NCI-H82 treated with DMSO at 0.1 percent for 48 hours (cell line): ENCODE measurements at regions not wholly inside any gene's neighbourhood (a gene's known extent, or its start where the extent isn't known, plus 50 kb on each side); places are given as distances from the start of the nearest gene placed in this dataset.
"Not testable (repeated sequence)": the region's sequence is repeated elsewhere in the genome, so short reads cannot be mapped to it uniquely, and the experiment has no call there.

ENCODE experiments used
- DNase-seq: peaks from one replicate; lab custom pipeline; 2025; ENCODE audit not compliant: unreplicated experiment; lab: John Stamatoyannopoulos, UW

GRCh38 chr10:5268743-5269142 lies 72.1 kb downstream of the AKR1C4 start:
- DNase-seq: no peak

GRCh38 chr10:5269791-5270190 lies 73.2 kb downstream of the AKR1C4 start:
- DNase-seq: no peak

DNA sequence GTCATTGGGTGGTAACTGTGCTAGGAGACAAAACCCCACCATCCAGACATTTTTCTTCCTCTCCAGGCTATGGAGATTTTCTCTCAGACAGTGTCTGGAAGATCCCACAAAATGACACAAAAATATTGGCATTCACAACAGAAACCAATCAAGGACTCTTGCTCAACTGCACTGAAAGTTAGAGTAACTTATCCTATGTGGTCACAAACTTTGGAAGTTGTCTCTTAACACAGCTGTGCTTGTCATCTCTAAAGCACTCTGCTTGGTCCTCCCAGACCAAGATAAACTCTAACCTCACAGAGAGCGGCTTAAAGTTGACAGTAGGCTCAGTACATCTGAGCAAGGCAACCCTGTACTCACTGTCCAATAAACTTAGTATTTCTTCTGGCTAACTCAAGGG lies 74.9 kb downstream of the AKR1C4 start:
- DNase-seq: no peak

DNA sequence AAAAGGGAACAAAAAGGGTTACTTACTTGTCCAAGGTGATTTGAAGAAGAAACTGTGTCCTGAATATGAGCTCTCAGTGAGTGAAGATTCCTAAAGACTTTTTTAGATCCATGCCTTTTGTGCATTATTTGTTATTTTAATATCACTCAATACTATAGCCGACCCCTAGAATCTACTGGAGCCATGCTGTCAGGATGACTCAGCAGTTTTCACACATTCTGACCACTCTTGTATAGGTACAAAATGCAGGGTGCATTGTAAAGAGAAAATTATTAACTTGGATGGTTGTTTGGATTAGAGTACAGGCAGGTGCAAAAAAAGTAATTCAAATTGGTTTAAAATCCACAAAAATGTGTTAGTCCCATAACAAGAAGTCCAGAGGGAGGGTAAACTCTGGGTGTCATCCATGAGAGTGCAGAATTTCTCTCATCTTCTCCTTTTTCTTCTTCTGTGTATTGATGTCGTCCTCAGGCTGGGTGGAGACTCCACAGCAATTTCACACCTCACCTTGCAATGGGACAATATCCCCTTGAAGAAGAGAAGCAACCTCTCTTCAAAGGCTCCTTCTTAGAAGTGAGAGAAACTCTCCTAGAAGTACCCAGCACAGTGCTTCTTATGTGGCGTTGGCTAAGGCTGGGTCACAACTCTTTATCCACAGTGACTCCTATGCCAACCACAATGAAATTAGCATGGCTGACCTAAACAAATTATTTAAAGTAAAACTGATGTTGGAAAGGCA lies 75.6 kb downstream of the AKR1C4 start:
- DNase-seq: no peak

DNA sequence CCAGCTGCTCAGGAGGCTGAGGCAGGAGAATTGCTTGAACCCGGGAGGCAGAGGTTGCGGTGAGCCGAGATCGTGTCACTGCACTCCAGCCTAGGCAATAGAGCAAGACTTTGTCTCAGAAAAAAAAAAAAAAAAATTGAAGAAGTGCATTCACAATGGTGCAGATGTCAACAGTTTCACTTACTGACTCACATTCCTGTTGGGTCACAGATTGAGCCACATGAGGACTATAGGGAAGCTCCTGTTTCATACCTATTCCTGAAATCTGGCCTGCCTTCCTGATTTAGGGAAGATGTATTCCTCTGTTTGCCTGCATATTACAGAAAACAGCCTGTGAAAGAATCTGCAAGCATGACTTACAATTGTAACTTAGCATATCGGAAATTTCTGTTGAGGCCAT lies 78.2 kb downstream of the AKR1C4 start:
- DNase-seq: no peak

DNA sequence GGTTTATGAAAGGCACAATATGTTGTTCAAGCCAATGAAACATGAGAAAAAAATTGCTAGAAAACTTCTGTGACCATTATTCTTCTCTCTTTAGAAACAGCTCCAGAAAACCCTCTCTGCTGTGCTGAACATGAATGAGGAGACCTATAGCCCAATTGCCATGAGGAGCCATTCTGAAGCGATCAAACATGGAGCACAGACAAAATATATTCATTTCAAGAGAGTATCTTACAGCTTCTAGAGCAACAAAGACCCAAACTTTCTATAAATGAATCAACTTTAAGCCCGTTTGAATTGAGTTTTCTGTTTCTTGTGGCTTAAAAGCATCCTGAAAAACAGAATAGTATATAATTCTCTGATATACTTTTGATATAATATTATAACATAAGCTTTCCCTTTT lies 83.4 kb upstream of the UCN3 start:
- no peak for DNase-seq

GRCh38 chr10:5282137-5282536 lies 82.6 kb upstream of the UCN3 start:
- no peak for DNase-seq

DNA sequence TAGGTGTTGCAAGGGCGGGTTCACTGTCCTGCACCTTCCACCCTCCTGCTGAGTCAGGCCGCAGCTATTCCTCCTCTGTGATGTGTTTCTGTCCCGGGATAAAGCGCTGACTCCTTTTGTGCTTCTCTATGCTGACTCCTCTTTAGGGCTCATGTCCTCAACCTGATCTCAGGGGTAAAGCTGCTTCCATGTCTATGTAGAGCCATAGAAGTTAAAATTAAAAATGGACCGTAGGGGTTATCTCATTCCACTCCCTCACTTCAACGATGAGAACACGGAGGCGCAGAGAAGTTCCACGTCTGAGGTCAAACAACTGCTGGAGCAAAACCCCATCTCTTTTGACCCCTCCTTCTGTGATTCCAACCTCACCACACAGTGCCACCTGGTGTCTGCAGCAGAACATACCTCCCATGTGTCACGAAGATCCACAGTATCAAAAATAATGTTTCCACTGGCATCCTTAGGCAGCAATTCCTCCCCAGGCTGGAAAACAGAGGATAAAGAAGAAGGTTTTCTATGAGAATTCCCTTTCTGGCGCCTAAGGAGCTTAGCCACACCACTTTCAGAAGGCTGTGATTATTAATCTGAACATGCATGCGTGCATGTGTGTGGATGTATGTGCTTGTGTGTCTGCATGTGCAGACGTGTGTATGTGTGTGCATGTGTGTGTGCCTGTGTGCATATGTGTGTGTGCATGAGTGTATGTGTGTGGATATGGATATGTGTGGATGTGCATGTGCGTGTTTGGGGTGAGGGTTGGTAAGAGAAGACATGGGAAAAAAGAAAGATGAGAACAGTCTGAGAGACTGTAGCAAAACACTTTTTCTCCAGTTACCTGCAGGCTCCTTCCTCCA lies 81.2 kb upstream of the UCN3 start:
- DNase-seq: no peak

- no peak for DNase-seq
These were observed 80.3 kb upstream of the UCN3 start for GRCh38 chr10:5284311-5285057.

DNA sequence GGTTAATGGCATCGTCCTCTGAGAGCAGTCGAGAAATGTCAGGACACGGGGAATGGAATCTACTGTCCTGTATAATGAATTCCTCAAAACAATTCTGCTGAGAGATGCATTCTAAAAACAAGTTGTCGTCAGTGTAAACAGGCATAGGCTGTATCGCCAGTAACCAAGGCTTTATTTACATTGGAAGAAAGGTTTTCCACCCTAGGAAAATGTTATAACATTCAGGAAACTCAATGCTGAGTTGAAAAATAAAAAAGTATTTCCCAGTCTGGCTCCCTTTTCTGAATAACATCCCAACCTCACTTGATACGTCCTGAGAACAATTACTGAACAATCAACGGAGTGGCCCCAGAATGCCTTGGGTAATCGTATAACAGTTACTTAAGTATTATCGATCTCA lies 79.6 kb upstream of the UCN3 start:
- no peak for DNase-seq

DNA sequence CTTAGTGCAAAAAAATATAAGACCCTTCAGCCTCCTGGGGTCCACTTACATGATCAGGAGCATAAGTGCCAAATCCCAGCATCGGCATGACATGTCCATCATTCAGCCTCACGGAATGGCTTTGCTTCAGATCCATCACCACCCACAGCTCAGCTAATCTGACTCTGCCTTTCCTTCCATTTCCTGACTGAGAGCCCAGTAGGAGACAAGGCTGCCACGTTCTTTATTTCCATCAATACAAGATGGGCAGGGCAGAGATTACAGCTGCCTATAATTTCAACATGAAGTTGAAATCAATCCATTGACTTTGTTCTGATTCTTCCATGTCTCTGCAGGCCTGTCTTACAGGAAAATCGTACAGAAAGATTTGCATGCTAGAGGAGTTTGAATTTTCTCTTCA lies 76.4 kb upstream of the UCN3 start:
- no peak for DNase-seq

DNA sequence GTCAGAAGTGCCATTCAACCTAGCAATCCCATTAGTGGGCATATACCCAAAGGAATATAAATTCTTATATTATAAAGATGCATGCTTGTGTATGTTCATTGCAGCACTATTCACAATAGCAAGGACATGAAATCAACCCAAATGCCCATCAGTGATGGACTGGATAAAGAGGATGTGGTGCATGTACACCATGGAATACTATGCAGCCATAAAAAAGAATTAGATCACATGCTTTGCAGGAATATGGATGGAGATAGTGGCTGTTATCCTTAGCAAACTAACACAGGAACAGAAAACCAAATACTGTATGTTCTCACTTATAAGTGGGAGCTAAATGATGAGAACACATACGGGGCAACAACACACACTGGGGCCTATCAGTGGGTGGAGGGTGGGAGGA lies 75.5 kb upstream of the UCN3 start:
- DNase-seq: not testable (repeated sequence)

- DNase-seq: no peak
These were observed 73.1 kb upstream of the UCN3 start for GRCh38 chr10:5291501-5292195.

DNA sequence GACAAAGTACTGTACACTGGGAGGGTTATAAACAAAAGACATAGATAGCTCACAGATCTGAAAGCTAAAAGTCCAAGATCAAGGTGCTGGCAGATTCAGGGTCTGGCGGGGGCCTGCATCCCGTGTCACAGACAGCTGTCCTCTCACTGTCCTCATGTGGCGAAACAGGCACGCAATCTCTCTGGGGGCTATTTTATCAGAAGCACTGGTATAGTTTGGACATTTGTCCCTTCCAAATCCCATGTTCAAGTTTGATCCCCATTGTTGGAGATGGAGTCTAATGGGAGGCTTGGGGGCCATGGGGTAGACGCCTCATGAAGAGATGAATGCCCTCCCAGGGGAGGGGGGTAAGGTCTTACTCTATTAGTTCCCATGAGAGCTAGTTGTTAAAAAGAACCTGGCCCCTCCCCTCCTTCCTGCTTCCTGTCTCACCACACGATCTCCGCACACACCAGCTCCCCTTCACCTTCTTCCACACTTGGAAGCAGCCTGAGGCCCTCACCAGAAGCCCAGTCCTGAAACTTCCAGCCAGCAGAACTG lies 72.5 kb upstream of the UCN3 start:
- DNase-seq: no peak

DNA sequence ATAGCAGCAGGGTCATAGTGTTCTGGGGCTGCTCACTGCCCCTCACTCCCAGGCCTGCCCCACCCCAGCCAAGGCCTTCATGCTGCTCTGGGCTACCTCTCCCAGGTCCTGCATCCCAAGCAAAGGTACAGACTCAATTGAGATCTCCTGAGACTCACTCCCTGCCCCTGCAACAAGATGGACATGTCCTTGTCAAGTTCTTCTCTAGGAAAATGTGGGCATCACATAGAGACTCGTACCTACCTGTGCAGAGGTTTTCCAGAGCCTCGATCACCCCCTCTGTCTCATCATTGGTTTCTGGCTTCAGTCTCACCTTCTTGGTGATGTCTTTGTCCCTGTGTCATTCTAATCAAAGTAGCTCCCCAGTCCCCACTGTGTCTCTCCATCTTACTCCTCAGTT lies 71.8 kb upstream of the UCN3 start:
- not testable (repeated sequence) for DNase-seq

DNA sequence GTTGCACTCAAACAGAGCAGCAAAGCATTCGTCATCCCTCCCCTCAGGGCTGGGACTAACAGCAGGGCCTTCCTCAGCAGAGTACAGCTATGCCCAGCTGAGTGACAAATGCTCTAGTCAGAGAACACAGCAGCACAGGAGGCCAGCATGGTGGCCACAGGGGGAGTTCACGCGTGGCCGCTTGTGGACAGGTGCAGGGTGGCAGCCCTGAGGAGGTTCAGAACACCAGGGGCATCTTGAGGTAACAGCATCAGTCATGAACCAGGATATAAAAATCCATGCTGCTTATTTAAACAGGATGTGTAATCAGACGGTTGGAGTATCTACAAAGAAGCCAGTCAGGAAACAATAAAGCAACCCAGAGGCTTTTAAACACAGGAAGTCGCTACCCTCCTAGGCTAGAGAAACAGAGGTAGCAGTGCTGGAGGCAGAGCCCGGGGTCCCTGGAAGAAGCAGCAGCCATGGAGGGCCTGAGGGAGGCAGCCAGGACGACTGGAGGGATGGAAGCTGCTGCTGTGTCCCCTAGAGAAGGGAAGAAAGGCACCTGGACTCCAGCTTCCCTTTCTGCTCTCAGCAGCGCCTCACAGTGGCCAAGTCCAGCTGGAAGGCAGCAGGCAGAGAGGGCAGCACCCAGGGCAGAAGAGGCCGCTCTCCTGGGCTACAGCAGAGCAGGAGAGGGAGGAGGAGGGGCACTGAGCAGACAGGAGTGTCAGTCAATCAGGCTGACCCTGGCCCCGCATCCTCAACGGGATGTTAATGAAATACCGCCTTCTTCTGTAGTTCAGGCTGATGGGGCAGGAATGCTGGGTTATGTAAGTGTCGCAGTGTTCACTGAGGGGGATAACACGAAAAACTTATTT lies 70.8 kb upstream of the UCN3 start:
- DNase-seq: peak; percentile 0

GRCh38 chr10:5297466-5297865 lies 67.3 kb upstream of the UCN3 start:
- DNase-seq: no peak

DNA sequence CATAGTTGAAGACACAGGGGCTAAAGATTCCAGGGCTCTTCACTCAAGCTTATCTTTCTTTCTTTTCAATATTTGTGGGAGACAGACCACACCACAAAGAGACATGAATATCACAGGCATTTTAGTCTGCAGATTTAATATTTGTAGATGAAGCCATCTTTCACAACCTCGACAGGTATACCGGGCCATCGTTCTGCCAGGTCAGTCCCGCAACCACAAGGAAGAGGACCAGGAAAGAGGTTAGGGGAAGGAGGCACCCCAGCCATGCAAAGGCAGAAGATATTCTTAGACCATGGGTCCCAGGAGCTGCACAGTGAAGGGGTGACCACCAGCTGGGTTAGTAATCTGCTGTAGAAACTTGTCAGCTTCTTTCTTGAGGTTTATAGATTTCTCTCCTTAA lies 66.8 kb upstream of the UCN3 start:
- no peak for DNase-seq

DNA sequence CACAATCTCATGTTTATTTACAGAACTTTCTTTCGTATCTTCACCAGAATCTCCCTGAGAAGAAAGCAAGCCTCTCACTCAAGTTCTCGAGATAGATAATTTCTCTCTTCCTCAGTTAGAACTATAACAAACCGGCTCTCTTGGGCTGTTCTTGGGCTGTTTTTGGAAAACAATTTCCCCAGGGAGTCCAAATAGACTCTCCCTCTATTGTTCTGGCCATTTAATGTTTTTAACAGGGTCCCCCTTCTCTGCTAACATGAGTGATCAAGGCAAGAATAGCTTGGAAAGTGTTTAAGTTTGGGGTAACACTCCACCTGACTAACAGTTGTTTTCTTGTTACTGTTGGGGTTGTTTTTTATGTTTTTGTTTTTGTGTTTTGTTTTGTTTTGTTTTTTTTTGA lies 64.8 kb upstream of the UCN3 start:
- no peak for DNase-seq

DNA sequence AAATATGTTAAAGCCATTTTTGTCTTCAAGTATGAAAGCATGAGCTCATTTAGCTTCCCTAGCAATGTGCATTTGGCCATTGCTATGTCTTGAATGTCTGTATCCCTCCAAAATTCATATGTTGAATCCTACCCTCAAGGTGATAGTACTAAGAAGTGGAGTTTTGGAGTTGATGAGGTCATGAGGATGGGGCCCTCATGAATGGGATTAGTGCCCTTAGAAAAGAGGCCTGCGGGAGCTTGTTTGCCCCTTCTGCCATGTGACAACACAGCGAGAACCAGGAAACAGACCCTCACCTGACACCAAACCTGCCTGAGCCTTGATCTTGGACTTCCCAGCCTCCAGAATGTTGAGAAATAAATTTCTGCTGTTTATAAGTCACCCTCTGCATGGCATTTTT lies 61.3 kb upstream of the UCN3 start:
- no peak for DNase-seq
